ENCODE measurements at regions not wholly inside any gene's neighbourhood (a gene's known extent, or its start where the extent isn't known, plus 50 kb on each side); places are given as distances from the start of the nearest gene placed in this dataset.

GRCh38 chr6:153976921-153977693 lies 61.9 kb upstream of the OPRM1 start:
- no peak for TF ChIP-seq CTCF (IDR thresholded peaks at IDR 0.05 in 8 of 11, conservative IDR thresholded peaks at IDR 0.05 in 3 of 11)
- no peak for TF ChIP-seq POLR2AphosphoS5 (IDR thresholded peaks at IDR 0.05)
- no peak for TF ChIP-seq POLR2A (IDR thresholded peaks at IDR 0.05)
